HPDE6-E6E7 (cell line): ENCODE measurements at regions not wholly inside any gene's neighbourhood (a gene's known extent, or its start where the extent isn't known, plus 50 kb on each side); places are given as distances from the start of the nearest gene placed in this dataset.

Experiments used
- DNase-seq: peaks from one replicate; pipeline ENCODE4 v3.0.0; 2011; ENCODE audit warnings: missing footprints; ENCODE audit errors: extremely low spot score

DNA sequence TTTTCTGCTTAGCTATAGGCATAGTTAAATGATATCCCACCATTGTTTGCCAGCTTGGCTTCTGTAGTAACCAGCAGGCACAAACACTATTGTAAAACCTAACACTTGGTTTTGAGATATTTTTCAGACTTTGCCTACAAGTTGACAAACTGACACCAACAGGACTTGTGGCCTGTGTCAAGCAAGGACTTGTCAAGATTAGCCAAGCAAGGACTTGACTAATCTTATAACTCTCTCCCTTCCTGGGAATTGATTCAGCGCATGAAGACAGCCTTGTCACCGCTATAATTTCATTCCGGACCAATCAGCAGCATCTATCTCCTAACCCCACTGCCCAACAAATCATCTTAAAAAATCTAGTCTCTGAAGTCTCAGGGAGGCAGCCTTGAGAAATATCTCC is 72.7 kb upstream of the SLITRK1 start:
- DNase-seq, result no peak

DNA sequence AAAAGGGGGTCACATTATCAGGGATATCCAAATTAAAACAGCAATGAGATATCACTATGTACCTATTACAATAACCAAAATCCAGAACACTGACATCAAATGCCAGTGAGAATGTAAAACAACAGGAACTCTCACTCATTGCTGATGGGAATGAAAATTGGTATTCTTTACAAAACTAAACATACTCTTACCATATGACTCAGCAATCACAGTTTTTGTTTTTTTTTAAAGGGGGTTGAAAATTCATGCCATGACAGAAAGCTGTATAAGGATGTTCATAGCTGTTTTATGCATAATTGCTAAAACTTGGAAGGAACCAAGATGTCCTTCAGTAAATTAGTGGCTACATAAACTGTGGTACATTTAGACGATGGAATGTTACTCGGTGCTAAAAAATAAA is 71.6 kb upstream of the SLITRK1 start:
- no peak for DNase-seq

DNA sequence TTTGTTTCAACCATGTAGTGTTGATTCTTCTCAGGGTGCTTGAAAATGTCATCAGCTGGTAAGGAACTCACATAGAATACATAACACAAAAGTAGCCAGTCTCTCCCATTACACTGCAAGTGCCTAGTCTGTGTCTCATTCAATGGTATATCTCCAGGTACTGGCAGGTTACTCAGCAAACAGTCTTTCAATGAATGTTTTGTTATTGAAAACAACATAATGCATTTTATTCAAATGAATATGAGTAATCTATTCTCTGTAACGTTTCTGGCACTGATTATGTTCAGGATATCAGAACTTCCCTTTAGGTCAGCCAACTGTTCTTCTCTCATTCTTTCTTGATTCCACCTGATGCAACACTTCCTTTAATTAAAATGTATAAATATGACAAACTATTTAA is 68.0 kb upstream of the SLITRK1 start:
- DNase-seq, result no peak

DNA sequence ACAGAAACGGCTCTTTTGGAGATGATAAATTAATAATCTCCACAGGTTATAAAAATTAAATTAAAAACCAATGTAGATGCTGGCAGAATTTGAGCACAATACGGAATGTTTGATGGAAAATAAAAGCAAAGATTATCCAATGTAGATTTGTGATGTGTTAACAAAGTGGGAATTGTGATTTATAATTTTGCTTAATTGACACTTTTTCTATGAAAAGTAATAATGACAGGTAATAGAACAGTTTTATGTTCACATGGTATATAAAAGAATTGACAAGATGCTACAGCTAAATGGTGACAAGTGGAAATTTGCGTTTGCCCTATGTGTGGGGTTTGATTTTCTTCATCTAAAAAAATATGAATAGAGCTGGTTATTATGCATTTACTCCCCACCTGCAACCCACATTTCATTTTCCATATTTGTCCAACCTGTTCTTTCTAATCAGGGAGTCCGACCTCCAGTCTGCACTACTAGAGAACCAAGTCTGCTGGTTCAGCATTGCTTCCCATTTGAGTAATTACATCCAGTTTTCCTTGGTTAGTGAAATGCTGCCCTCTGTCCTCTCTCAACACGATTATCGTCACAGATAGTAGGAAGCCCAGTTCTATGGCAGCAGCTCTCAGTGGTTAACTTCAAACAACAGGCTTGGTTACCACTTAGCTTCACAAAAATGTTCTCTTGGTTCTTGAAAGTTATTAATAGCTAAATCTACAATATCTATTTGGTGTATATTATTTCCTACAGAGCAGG is 61.4 kb upstream of the SLITRK1 start:
- DNase-seq, result no peak

DNA sequence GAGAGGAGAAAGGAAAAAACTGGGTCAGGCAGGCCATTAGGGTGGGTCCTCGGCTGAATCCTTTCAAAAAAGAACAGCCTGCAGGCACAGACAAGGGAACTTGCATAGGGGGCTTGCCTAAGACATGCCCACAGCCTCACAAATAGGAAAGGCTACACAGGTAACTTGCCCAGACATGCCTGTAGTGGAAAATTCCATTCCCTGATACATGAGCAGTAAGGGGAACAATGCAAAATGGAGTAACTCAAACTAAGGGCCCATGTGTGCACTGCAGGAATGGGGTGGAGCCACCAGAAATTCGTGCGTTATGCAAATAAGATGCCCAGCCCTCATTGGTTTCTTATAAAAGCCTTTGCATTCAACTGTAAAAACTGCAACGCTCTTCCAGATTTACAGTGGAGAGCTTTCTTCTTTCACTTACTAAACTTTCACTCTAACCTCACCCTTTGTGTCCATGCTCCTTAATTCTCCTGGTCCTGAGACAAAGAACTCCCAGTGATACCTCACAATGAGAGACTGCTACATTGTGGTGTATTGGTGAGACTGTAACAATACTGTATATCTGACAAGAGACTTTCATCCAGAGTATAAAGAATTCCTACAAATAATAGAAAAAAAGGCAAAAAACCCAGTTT is 59.5 kb upstream of the SLITRK1 start:
- no peak for DNase-seq

DNA sequence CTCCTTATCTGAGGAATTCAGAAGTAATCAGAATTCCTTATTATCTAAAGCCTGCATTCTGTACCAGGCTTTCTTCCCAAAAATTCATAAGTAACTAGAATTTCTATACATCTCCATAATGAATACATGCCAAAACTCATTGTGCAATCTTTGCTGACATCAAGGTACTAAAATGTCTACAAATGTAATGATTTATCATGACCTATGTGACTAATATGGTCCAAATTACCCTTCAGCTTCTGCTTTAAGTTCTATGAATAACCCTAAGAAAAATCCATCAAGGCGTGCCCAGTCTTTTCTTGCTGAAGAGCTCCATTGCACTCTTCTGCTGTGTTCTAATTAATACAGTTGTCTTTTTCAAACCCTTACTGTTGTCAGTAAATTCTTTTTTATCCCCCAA is 58.5 kb upstream of the SLITRK1 start:
- no peak for DNase-seq

DNA sequence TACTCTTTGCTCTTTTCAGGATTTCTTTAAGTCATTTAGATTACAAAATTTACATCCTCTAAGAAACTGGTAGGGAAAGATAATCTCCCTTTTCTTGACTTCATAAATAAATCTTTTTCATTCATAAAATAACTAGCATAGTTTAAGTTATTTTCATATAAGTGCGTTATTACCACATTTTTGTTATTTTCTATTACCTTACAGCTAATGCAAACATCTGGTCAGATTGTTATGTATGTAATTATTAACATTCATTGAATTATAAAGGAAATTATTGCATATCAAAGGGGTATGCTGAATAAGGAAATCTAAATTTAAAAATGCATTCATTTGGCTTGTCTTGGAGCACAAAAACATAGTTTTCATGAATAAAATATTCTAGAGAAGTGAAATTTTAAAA is 55.3 kb upstream of the SLITRK1 start:
- DNase-seq, result no peak

DNA sequence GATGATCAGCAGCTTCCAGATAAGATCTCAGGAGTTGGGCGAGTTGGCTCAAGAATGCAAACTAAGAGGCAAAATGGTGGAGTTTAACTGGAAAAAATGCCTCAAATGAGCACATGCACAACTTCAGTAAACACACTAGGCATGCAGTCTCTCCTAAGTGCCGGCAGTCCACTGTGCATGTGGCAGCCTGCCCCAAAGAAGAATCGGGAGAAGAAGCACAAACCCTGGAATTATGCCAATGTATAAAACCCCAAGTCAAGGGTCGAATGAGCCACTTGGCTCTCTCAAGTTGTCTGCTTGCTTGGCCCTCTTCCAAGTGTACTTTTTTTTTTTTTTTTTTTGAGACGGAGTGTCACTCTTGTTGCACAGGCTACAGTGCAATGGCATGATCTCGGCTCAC is 53.3 kb upstream of the SLITRK1 start:
- DNase-seq, result no peak
